GM18505 (cell line): ENCODE measurements at regions not wholly inside any gene's neighbourhood (a gene's known extent, or its start where the extent isn't known, plus 50 kb on each side); places are given as distances from the start of the nearest gene placed in this dataset.

ENCODE experiments used
- ATAC-seq: cut with Tn5 transposase; IDR thresholded peaks from one replicate; pipeline ENCODE4 v1.9.1; 2021; ENCODE audit not compliant: unreplicated experiment
- POLR2A ChIP-seq: IDR thresholded peaks from 4 replicates; pipeline ENCODE4 v1.6.1; 2011; ENCODE audit warnings: borderline replicate concordance; ENCODE audit not compliant: insufficient read depth, insufficient read length; ENCODE audit errors: extremely low read depth

DNA sequence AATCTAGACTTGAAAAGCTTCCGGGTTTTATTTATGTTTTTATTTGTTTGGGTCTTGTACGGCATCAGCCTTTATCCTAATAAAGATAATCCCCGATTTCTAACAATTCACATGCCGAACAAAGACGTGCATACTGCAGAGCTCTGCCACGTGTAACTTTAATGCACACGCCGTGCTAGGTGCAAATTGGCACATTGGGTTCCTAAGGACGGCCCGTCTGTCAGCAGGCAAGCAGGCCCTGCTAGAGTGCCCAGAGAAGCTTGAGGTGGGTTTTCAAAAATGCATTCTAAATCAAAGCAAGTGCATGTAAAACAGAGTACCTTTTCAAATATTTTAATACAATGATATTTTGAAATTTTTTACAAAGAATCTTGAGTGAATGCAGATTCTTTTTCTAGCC lies 806.4 kb upstream of the POU3F3 start:
- no peak for ATAC-seq
- no peak for TF ChIP-seq POLR2A

DNA sequence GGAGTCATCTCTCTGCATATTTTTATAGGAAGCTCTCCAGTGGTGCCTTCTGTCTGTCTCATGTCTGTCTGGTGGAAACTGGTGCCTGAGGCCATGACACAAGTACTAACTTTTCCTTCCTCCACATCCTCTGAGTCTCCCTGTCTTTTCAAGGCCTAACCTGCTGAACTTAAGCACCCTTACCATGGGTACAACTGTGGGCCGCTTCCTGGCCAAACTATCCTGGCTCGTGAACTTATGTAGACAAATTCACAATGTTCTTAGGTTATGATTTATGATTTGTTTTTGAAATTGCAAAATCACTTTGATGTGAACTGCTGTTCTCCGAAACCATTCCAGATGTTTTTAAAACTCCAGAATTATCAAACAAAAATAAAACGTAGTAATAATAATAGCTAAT lies 804.5 kb upstream of the POU3F3 start:
- no peak for ATAC-seq
- TF ChIP-seq POLR2A: no peak

DNA sequence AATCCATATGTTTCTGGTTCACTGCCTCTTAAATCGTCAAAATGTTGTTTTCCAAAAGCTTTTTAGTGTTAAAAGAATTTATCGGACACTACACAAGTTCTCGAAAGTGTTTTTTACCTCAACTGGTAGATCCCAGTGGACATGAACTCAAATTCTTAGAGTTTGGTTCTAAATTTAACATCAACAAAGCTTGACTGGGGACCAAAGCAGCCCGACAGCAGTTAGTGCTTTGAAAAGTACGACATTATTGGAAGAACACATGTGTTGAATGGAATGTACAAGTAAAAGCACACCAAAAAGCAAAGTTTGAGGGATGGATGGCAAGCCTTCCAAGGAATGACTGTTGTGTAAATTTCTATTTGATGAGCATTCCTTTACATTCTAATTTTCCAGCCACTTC lies 803.9 kb upstream of the POU3F3 start:
- TF ChIP-seq POLR2A: no peak
- ATAC-seq: no peak

- no peak for TF ChIP-seq POLR2A
- no peak for ATAC-seq
These were observed 803.2 kb upstream of the POU3F3 start for GRCh38 chr2:104050656-104051242.

DNA sequence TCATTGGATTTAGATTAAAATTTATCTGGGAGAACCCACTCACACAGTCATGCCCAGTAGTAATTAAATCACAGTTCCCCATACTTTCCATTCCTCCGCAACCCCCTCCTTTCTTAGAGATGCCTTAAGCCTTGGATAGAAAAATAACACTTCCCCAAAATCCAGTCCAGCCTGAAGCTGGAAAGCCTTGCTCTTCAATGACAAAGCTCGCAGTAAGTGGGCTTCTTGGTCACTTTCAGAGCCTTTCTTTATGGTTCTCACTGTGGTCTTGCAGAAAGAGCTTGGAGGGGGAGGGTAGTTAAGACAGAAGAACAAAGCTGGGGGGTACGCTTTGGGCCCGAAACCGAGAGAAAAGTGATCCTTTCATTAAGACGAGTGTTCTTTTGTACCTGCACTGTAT lies 802.1 kb upstream of the POU3F3 start:
- no peak for ATAC-seq

GRCh38 chr2:104052356-104052755 lies 801.6 kb upstream of the POU3F3 start:
- ATAC-seq: no peak
- no peak for TF ChIP-seq POLR2A

More for the DNA sequence above, 802.1 kb upstream of the POU3F3 start:
- no peak for TF ChIP-seq POLR2A

DNA sequence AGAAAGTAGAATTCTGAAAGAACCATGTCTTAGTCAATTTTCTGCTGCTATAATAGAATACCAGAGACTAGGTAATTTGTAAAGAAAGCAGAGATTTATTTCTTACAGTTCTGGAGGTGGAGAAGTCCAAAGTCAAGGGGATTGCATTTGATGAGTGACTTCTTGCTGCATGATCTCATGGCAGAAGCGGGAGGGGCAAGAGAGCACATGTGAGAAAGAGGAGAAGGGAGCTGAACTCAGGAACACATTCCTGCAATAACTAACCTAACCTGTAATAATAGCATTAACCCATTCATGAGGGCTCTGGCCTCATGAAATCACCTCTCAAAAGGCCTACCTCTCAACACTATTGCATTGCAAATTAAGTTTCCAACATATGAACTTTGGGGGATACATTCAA lies 797.5 kb upstream of the POU3F3 start:
- ATAC-seq: no peak
- no peak for TF ChIP-seq POLR2A

DNA sequence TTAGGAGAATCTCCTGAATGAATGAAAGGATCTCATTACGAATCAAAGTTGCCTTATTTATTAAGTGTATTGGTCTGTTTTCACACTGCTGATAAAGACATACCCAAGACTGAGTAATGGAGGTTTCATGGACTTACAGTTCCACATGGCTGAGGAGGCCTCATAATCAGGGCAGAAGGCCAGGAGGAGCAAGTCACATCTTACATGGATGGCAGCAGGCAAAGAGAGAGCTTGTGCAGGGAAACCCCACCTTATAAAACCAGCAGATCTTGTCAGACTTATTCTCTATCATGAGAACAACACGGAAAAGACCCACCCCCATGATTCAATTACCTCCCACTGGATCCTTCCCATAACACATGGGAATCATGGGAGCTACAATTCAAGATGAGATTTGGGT lies 785.2 kb upstream of the POU3F3 start:
- TF ChIP-seq POLR2A: no peak
- no peak for ATAC-seq

GRCh38 chr2:104077573-104077972 lies 776.3 kb upstream of the POU3F3 start:
- TF ChIP-seq POLR2A: no peak
- ATAC-seq: no peak

- ATAC-seq: peak; percentile 56
- TF ChIP-seq POLR2A: no peak
These were observed 775.3 kb upstream of the POU3F3 start for GRCh38 chr2:104078431-104079157.

DNA sequence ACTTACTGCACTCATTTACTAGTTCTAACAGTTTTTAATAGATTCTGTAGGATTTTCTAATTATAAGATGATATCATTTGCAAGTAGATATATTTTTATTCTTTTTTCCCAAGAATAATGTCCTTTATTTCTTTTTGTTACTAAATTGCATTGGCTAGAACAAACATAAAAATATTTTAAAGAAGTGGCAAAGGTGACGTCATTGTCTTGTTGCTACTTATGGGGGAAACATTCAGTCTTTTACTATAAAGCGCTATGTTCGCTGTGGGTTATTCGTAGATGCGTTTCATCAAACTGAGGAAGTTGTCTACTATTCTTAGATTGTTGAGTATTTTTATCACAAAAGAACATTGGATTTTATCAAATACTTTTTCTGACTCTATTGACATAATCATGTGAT lies 765.2 kb upstream of the POU3F3 start:
- ATAC-seq: no peak
- TF ChIP-seq POLR2A: no peak

DNA sequence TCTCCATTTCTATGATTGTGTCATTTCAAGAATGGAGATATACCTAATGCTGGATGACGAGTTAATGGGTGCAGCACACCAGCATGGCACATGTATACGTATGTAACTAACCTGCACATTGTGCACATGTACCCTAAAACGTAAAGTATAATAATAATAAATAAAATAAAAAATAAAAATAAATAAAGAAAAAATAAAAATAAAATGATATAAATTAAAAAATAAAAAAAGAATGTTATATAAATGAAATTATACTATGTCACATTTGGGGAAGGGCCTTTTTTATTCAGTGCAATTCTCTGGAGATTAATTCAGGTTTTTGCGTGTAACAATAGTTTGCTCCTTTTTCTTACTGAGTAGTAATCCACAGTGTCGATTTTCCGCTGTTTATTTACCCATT lies 763.5 kb upstream of the POU3F3 start:
- no peak for ATAC-seq

DNA sequence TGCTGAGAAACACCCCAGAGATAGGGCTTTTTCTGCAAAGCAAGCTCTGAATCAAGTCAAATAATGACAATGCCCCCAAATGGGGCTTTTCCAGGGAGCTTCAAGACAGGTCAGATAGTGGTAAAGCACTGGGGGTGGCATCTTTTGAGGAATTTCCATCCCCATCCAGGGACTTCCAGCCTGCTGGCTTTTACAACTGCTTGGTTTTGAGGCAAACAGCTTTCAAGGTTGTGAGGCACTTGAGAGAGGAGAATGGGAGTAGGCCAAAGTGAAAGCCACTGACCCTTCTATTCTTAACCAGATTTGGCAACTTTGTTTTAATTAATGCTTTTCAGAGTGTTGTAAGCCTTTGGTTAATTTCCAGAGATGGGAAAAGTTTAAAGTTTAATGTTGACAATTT lies 762.0 kb upstream of the POU3F3 start:
- no peak for TF ChIP-seq POLR2A

More for the DNA sequence above, 763.5 kb upstream of the POU3F3 start:
- TF ChIP-seq POLR2A: no peak

GRCh38 chr2:104092886-104093285 lies 761.0 kb upstream of the POU3F3 start:
- TF ChIP-seq POLR2A: no peak
- no peak for ATAC-seq

More for the DNA sequence above, 762.0 kb upstream of the POU3F3 start:
- no peak for ATAC-seq
